Glomerular visceral epithelial cell (primary cell): ENCODE measurements at regions not wholly inside any gene's neighbourhood (a gene's known extent, or its start where the extent isn't known, plus 50 kb on each side); places are given as distances from the start of the nearest gene placed in this dataset.
"Not testable (repeated sequence)": the region's sequence is repeated elsewhere in the genome, so short reads cannot be mapped to it uniquely, and the experiment has no call there.

Experiments used
- DNase-seq: peaks from one replicate; pipeline ENCODE4 v3.0.0-alpha.2; 2016; ENCODE audit errors: extremely low spot score

GRCh38 chr16:22653876-22654275 lies 143.2 kb downstream of the NPIPB5 start:
- DNase-seq: no peak

DNA sequence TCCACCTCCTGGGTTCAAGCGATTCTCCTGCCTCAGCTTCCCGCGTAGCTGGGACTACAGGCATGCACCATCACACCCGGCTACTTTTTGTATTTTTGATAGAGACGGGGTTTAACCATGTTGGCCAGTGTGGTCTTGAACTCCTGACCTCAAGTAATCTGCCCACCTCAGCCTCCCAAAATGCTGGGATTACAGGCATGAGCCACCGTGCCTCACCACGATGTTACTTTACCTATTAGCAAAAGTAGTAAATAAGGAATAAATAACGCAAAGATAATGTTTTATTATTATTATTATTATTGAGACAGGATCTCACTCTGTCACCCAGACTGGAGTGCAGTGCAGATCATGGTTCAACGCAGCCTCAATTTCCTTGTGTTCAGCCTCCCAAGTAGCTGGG lies 145.9 kb downstream of the NPIPB5 start:
- not testable (repeated sequence) for DNase-seq

- DNase-seq: no peak
These were observed 149.2 kb downstream of the NPIPB5 start for GRCh38 chr16:22659933-22660332.

DNA sequence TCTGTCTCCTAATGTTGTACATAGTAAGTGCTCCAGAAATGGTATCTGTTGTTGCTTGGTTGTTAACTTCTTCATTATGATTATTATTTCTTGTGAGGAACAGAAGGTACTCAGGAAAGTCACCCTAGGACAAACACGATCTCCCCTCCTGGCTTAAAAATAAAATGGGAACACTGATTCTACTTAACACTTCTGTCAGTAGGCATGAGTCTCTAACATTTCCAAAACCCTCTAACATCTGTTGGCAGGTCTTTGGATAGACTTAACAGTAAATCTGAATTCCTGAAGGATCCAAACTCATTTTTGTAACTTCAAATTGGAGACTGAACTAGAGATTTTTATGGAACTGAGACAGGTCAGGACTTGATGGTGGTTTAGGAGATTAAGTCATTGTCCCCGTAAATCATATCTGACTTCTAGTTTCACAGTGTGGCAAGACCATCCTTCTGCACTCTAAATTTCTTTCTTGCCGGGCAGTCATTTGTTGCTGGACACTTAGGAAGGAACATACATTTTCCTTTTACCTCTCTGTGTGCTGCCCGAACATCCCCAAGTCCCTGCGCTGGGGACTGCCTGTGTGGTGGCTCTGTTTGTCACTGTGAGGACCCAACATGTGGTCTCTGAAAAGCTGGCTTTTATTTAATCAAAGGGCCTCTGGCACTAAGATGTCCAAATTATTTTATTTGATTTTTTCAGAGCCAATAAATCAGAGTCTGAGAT lies 149.9 kb downstream of the NPIPB5 start:
- no peak for DNase-seq

GRCh38 chr16:22661161-22661647 lies 150.5 kb downstream of the NPIPB5 start:
- DNase-seq: no peak

- not testable (repeated sequence) for DNase-seq
These were observed 151.0 kb upstream of the HS3ST2 start for GRCh38 chr16:22662958-22663357.

DNA sequence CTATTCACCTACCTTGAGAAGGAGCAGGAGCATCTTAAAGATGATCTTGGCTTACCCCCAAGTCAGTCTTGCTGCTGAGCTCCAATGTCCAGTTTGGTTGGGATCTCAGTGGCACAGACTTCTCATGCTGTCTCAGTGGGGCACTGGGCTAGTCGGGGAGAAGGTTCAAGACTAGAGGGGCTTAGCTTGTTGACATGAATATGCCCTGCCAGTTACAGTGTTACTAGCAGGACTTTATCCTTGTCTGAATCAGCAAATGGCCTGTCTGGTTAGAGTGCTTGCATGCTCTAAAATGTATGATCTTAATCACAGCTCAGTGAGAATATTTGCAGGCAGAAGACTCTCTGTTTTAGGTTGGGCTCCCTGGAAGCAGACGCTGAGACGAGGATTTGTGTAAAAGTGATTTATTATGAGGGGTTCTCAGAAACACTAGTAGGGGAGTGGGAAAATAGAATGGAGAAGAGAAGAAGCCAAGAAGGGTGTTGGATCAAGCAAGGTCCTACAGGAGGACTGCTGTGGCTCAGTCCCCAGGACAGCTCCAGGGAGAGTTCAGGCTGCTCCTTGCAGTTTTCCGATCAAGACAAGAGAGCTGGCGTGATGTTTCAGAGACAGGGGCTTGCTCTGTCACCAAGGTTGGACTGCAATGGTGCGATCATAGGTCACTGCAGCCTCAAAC lies 150.4 kb upstream of the HS3ST2 start:
- DNase-seq: no peak

DNA sequence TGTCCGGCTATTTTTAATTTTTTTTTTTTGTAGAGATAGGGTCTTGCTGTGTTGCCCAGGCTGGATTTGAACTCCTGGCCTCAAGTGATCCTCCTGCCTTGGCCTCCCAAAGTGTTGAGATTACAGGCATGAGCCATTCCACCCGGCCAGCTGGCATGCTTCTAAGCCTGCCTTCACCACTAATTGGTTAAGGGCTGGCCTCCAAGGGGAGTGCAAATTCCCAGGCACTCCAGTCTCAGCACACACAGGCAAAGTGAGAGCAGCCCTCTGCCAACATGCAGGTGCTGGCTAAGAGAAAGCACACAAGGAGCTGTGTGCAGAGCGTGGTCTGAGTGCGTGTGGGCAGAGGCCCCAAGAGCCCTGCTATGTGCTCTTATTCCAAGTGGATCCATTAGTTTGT lies 149.8 kb upstream of the HS3ST2 start:
- no peak for DNase-seq

DNA sequence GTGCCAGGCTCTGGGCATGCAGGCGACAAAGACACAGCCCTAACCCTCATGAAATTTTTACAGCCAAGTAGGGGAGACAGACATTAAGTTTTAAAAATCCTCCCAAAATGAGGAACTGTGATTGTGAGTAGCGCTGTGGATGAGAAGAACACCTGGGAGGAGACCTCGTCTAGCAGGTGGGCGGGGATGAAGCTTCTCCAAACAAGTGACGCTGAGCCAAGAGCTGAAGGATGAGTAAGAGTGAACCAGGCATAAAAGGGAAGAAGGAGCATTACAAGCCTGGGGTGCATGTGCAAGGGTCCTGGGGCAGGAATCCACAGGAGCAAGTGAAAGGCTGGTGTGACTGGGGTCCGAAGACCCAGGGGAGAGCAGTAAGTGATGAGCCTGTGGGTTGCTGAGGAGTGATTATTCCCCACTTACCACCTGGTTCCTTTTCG lies 149.4 kb upstream of the HS3ST2 start:
- DNase-seq: no peak

DNA sequence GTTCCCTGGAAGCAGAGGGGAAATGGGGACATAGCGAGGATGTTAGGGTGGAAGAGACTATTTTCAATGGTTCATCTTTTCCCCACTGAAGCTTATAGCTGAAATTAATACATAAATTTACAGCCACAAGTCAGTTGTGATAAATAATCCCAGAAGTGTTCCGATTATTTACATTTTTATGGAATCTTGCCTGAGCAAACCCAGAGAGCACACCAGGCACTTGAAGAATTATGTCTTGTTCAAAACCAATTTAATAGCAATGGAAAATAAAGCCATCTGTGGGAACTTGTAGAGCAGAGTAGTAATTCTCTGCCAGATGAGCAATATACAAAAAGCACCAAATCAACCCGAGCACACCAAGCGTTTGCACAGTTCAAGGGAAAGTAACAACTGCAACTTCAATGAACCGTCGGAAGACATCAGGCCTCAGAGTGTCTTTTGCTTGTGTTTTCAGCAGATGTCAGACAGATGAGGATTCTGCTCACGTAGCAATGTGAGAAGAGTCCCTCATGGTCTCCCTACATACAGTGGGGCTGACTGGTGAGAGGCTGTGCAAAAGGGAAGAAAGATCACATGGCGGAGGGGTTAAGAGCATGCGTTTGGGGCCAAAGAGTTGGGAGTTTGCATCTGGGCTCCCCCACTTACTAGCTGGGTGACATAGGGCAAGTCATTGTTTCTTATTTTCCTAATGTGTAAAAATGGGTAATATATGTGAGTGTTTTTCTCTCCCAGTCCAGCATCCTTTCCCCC lies 148.7 kb upstream of the HS3ST2 start:
- DNase-seq: no peak

DNA sequence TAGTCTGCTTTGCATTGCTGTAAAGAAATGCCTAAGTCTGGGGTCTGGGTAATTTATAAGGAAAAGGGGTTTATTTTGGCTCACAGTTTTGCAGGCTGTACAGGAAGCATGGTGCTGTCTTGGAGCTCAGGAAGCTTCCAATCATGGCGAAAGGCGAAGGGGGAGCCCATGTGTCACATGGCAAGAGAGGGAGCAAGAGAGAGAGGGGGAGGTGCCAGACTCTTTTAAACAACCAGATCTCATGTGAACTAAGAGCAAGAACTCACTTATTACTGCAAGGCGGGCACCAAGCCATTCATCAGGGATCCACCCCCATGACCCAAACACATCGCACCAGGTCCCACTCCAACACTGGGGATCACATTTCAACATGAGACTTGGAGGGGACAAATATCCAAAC lies 148.2 kb upstream of the HS3ST2 start:
- DNase-seq: no peak

DNA sequence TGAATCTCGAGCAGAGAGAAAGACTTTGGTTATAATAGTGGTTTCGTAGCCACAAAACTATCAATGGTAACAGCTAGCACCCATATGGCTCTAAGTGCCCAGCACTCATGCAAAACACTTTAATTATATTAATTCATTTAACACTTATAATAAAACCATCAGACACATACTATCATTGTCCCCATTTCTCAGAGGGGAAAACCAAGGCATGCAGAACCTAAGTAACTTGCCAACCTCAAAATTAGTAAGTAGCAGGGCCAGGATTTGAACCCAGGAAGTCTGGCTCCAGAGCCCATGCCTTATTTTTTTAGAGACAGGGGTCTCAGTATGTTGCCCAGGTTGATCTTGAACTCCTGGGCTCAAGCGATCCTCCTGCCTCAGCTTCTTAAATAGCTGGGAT lies 145.6 kb upstream of the HS3ST2 start:
- no peak for DNase-seq

DNA sequence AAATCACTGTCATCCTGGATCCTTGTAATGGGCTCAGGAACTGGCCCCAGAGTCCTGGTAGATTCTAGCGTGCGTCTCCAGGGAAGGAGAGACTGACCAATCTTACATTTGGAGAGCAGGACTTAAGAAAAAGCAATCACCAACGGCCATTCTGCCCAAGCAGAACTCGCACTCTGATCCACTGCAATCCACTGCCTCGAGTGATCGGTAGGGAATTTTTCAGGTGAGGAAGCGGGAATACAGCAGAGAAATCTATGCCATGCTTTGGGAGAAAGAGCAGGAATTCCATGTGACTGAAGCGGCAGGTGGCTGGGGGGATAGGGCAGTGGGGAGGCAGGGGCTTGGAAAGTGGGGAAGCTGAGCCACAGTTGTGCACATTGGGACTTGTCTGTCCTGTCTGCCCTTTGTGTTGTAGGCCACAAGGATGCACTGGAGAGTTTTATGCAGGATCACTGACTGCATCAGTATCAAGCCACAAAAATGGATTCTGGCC lies 143.9 kb upstream of the HS3ST2 start:
- DNase-seq: no peak

DNA sequence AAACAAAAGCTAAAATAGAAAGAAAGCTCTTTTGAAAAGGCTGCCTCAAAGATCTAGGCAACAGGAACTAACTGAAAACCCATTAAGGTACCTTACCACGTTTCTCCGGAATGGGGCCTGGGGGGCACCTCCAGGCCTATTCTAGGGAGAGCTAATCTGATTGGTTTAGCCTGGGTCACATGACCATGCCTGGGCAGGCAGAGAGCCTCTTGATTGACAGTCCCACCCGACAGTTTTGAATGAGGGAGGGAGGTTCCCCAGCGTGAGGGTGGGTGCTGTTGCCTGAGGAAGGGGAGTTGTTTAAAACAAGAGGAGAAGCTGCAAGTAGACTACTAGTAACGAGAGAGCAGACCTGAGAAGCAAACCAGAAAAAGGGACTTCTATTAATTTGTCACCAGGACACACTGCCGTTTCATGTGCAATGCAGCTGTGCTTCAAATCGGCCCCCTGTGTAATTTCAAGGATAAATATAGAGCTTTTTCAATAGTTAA lies 143.4 kb upstream of the HS3ST2 start:
- no peak for DNase-seq

DNA sequence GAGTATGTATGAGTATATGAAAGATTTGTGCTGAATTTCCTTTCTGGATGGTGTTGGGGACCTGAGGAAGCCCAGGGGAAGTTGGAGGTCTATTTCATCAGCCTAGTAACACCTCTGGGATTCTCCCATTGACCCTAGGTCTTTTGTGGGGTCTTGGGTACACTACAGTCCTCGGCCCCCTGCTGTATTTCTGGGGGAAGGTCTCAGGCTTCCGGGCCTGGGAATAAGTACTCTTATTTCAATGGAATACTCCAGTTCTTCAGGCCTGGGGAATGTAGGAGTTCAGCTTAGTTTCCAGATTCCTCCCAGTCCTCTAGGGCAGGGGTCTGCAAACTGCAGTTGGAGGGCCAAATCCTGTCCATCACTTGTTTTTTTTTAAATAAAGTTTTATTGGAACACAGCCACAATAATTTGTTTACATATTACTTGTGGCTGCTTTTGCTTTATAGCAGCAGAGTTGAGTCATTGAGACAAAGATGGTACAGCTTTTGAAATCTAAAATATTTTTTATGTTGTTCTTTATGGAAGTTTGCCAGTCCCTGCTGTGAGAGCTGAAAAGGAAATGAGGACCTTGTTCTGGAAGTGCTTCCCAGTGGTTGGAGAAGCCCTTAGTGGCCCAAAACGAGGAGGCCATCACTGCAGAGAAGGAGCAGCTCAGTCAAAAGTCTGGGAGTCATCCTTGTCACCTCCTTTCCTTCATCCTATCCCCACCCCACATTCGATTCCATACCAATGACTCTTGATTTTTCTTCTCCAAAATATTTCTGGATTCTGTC lies 142.5 kb upstream of the HS3ST2 start:
- no peak for DNase-seq

- no peak for DNase-seq
These were observed 141.1 kb upstream of the HS3ST2 start for GRCh38 chr16:22672830-22673210.

- DNase-seq: no peak
These were observed 140.5 kb upstream of the HS3ST2 start for GRCh38 chr16:22673421-22673831.

DNA sequence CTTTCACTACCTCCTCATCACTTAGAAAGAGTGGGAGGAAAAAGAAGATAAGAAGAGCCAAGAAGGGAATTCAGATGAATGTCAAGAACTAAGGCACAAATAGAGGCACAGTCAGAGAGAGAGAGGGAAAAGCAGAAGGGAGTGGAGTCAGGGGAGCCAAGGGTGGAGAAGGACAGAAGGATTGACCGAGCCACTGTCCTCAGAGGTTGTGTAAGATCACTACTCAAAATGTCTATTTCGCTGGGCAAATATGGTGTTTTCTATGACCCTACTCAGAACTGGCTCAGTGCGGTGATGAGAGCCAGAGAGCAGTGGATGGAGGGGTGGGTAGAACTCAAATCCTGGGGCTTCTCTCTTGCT lies 139.2 kb upstream of the HS3ST2 start:
- no peak for DNase-seq

- no peak for DNase-seq
These were observed 138.0 kb upstream of the HS3ST2 start for GRCh38 chr16:22675745-22676540.

- DNase-seq: no peak
These were observed 136.7 kb upstream of the HS3ST2 start for GRCh38 chr16:22677024-22677830.
